Loucy (cell line): ENCODE measurements at regions not wholly inside any gene's neighbourhood (a gene's known extent, or its start where the extent isn't known, plus 50 kb on each side); places are given as distances from the start of the nearest gene placed in this dataset.
"Not testable (repeated sequence)": the region's sequence is repeated elsewhere in the genome, so short reads cannot be mapped to it uniquely, and the experiment has no call there.

Experiments used
- EZH2phosphoT487 ChIP-seq: fragments of 200-600 bp; IDR thresholded peaks from 2 replicates; pipeline ENCODE4 v1.6.1; 2018; ENCODE audit warnings: antibody characterized with exemption, mild to moderate bottlenecking, moderate library complexity, borderline replicate concordance
- TF ChIP-seq, protein P1 (sequence below): fragments of 200-600 bp; sonication (generic); conservative IDR thresholded peaks from 2 replicates; pipeline ENCODE4 v1.5.1; 2014; ENCODE audit warnings: mild to moderate bottlenecking, antibody characterized with exemption, low read length

DNA sequence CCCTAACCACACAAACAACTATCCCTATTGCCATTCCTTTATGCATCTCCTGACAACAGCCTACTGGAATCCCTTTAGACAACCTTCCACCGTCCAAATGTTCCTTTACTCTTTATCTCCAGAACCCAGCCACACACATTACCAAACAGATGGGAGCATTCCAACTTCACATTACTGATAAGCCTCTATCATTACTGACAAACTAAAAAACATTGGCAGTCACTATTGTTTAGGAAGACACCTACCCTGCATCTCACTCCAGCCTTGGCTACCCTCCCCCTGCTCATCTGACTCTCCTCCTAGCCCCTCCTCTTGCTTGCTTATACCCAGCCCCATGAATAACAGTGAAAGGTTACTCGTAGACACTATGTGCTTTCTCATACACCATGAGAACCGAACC lies 130.3 kb upstream of the ATF7IP start:
- TF ChIP-seq, protein P1, sequence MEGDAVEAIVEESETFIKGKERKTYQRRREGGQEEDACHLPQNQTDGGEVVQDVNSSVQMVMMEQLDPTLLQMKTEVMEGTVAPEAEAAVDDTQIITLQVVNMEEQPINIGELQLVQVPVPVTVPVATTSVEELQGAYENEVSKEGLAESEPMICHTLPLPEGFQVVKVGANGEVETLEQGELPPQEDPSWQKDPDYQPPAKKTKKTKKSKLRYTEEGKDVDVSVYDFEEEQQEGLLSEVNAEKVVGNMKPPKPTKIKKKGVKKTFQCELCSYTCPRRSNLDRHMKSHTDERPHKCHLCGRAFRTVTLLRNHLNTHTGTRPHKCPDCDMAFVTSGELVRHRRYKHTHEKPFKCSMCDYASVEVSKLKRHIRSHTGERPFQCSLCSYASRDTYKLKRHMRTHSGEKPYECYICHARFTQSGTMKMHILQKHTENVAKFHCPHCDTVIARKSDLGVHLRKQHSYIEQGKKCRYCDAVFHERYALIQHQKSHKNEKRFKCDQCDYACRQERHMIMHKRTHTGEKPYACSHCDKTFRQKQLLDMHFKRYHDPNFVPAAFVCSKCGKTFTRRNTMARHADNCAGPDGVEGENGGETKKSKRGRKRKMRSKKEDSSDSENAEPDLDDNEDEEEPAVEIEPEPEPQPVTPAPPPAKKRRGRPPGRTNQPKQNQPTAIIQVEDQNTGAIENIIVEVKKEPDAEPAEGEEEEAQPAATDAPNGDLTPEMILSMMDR, result not testable (repeated sequence)
- TF ChIP-seq EZH2phosphoT487, result not testable (repeated sequence)
